CD4-positive, alpha-beta memory T cell (primary cell): ENCODE measurements at regions not wholly inside any gene's neighbourhood (a gene's known extent, or its start where the extent isn't known, plus 50 kb on each side); places are given as distances from the start of the nearest gene placed in this dataset.

Experiments used
- CTCF ChIA-PET: fragments of 350-600 bp; sonication (Branson Sonifier 250); formaldehyde crosslinking; loops from one replicate; lab custom pipeline; 2021; ENCODE audit warnings: inconsistent platforms; ENCODE audit not compliant: partially characterized antibody; lab: Charles Lee
- POLR2A ChIA-PET: fragments of 350-600 bp; sonication (Branson Sonifier 250); formaldehyde crosslinking; loops from one replicate; lab custom pipeline; 2021; ENCODE audit not compliant: partially characterized antibody; lab: Charles Lee
- DNase-seq, 5 donors: peaks; one replicate each; pipeline versions ENCODE4 v3.0.0 to v3.0.0-alpha.2; 2020 to 2022; ENCODE audit warnings: mixed read lengths in 1 of 5
- H3K27ac ChIP-seq: one replicate; pipeline ENCODE4 v1.7.0; 2013; ENCODE audit warnings: low read depth, low read length
- H3K27me3 ChIP-seq: 2 replicates; pipeline ENCODE4 v1.7.0; 2013; ENCODE audit warnings: mild to moderate bottlenecking, low read length, moderate library complexity; ENCODE audit not compliant: insufficient read depth
- H3K36me3 ChIP-seq: 2 replicates; pipeline ENCODE4 v1.7.0; 2013; ENCODE audit warnings: mild to moderate bottlenecking, low read length, moderate library complexity; ENCODE audit not compliant: insufficient read depth
- H3K4me1 ChIP-seq: 2 replicates; pipeline ENCODE4 v1.7.0; 2013; ENCODE audit warnings: mild to moderate bottlenecking, low read length, moderate library complexity; ENCODE audit not compliant: insufficient read depth
- H3K4me3 ChIP-seq, 2 donors: one replicate each; pipeline ENCODE4 v1.7.0; 2013; ENCODE audit warnings: low read length in 2 of 2, mild to moderate bottlenecking in 1 of 2
- H3K9me3 ChIP-seq, 2 donors: one replicate each; pipeline ENCODE4 v1.7.0; 2013; ENCODE audit warnings: low read length in 2 of 2, control low read depth in 1 of 2; ENCODE audit not compliant: control insufficient read depth in 1 of 2
- H3K27ac Mint-ChIP-seq, 7 donors: one replicate each; pipeline ENCODE4 v1.8.0; 2020 to 2021; ENCODE audit warnings: mixed read lengths in 7 of 7, mild to moderate bottlenecking in 6 of 7, inconsistent platforms in 3 of 7, moderate library complexity in 3 of 7
- H3K27me3 Mint-ChIP-seq, 2 donors: one replicate each; pipeline ENCODE4 v1.8.0; 2020 to 2021; ENCODE audit warnings: mixed read lengths in 2 of 2
- H3K36me3 Mint-ChIP-seq, 2 donors: one replicate each; pipeline ENCODE4 v1.8.0; 2020 to 2021; ENCODE audit warnings: mixed read lengths in 2 of 2, inconsistent platforms in 1 of 2, mild to moderate bottlenecking in 1 of 2
- H3K4me1 Mint-ChIP-seq, 4 donors: one replicate each; pipeline ENCODE4 v1.8.0; 2020 to 2021; ENCODE audit warnings: mixed read lengths in 4 of 4, mild to moderate bottlenecking in 1 of 4
- H3K4me3 Mint-ChIP-seq, 8 donors: one replicate each; pipeline ENCODE4 v1.8.0; 2020 to 2021; ENCODE audit warnings: mixed read lengths in 8 of 8, mild to moderate bottlenecking in 7 of 8, moderate library complexity in 6 of 8, inconsistent platforms in 3 of 8
- H3K9me3 Mint-ChIP-seq, 8 donors: one replicate each; pipeline ENCODE4 v1.8.0; 2020 to 2021; ENCODE audit warnings: mixed read lengths in 8 of 8, mild to moderate bottlenecking in 5 of 8, inconsistent platforms in 3 of 8, moderate library complexity in 1 of 8
- intact Hi-C: fragments of 100-400 bp; cut with micrococcal nuclease; formaldehyde crosslinking; loops from one replicate; pipeline ENCODE4 v1.15.1; 2023

DNA sequence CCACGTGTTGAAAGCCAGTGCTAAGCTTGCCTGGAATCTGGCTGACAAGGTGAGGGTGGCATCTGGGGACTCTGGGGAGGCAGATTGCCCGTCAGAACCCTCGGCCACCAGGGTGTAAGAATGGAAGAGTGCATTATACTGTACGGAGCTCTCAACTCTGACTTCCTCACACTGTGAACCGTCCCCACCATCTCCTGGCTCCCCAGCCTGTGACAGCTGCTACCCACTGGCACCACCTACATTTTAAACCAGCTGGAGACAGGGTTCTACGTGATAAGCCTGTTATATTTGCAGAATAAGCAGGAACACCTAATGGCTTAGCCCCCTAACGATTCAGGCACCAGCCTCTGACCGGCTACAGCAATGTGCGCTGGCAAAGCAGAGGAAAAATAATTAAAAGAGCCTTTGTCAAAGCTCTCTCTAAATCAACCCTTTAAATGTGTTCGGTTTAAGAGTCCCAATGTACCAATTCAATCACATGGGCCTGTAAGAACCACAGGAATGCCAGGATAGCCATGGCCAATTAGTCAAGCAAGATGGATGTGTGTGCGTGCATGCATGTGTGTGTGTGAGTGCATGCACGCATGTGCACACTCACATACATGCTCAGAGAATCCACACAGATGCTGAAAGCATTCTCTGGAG, 89.1 kb upstream of the TAB2 start:
- H3K36me3 Mint-ChIP-seq: peaks cover 0 to 13% of the 10 kb centered on the region in 2 donors
- intact Hi-C loops: no loop called here
- H3K27me3 Mint-ChIP-seq: no peaks in the 10 kb centered on the region
- Histone ChIP-seq H3K4me1 (peaks cover 19% of the 10 kb centered on the region), H3K36me3 (no peaks in the 10 kb centered on the region), H3K27me3 (no peaks in the 10 kb centered on the region), H3K4me3 (no peak overlapping the region), H3K27ac (no peak overlapping the region), H3K9me3 (no peaks in the 10 kb centered on the region)
- peak overlapping the region in 2 of 7 donors; percentile 45 to 79 for H3K27ac Mint-ChIP-seq
- no peak overlapping the region for H3K4me3 Mint-ChIP-seq
- DNase-seq: no peak
- ChIA-PET CTCF (no interaction called here), POLR2A (interaction anchor here (0.7 kb wide), 1 partner anchor 18 kb away, joined by 3 read pairs; no protein-coding TSS in a partner anchor)
- peaks cover 27 to 53% (median 41%) of the 10 kb centered on the region in 4 donors for H3K4me1 Mint-ChIP-seq
- H3K9me3 Mint-ChIP-seq: peaks cover 0 to 2% (median 0%) of the 10 kb centered on the region in 8 donors

GRCh38 chr6:149229096-149229495, 88.4 kb upstream of the TAB2 start:
- CTCF ChIA-PET: no interaction called here
- Histone ChIP-seq H3K4me3 (no peak overlapping the region), H3K4me1 (peaks cover 26% of the 10 kb centered on the region), H3K27ac (no peak overlapping the region), H3K36me3 (no peaks in the 10 kb centered on the region), H3K27me3 (no peaks in the 10 kb centered on the region), H3K9me3 (no peaks in the 10 kb centered on the region)
- DNase-seq: no peak
- Mint-ChIP-seq H3K9me3 (peaks cover 0 to 2% (median 0%) of the 10 kb centered on the region in 8 donors), H3K4me3 (no peak overlapping the region), H3K27me3 (no peaks in the 10 kb centered on the region), H3K36me3 (peaks cover 0 to 13% of the 10 kb centered on the region in 2 donors), H3K4me1 (peaks cover 31 to 57% (median 43%) of the 10 kb centered on the region in 4 donors), H3K27ac (no peak overlapping the region)
- intact Hi-C loops: no loop called here
- POLR2A ChIA-PET: no interaction called here

- CTCF ChIA-PET: interaction anchor here (1.0 to 2.7 kb wide), 5 partner anchors 8 to 201 kb away, joined by 3 to 11 read pairs (median 3); no protein-coding TSS in a partner anchor
- intact Hi-C loops: no loop called here
- Mint-ChIP-seq H3K27ac (peak overlapping the region in 3 of 7 donors; percentile 13 to 58 (median 44)), H3K9me3 (peaks cover 0 to 2% (median 0%) of the 10 kb centered on the region in 8 donors), H3K27me3 (no peaks in the 10 kb centered on the region), H3K4me1 (peaks cover 44 to 69% (median 58%) of the 10 kb centered on the region in 4 donors), H3K4me3 (peak overlapping the region in 1 of 8 donors; percentile 35), H3K36me3 (peaks cover 3 to 13% of the 10 kb centered on the region in 2 donors)
- Histone ChIP-seq H3K9me3 (no peaks in the 10 kb centered on the region), H3K36me3 (no peaks in the 10 kb centered on the region), H3K27me3 (no peaks in the 10 kb centered on the region), H3K4me1 (peaks cover 43% of the 10 kb centered on the region), H3K4me3 (no peak overlapping the region), H3K27ac (no peak overlapping the region)
- POLR2A ChIA-PET: interaction anchor here (1.1 to 2.7 kb wide), 7 partner anchors 17 to 253 kb away, joined by 3 to 13 read pairs (median 4); partner anchors contain the start of genes TAB2 and ZC3H12D
- DNase-seq: no peak
Measured at GRCh38 chr6:149230712-149231460, 86.6 kb upstream of the TAB2 start.

DNA sequence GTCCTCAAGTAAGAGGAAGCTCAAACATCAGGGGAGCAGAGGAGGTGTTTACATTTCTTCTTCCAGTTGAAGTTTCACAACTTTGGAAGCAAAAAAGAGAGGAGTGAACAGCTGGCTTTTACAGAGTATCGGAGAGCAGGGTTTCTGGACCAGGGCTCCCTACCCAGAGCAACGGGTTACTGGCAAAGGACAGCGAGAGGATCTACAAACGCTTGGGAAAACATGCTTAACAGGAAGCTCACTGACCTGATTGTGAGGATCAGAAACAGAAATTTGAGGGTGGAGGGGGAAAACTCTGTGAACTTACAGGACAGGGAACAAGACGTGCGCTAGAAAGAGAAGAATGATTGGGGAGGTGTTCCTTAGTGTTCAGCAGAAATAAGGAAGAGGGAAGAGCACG, 85.7 kb upstream of the TAB2 start:
- H3K4me1 ChIP-seq: peaks cover 43% of the 10 kb centered on the region
- CTCF ChIA-PET: interaction anchor here (1.0 to 2.7 kb wide), 6 partner anchors 9 to 200 kb away, joined by 3 to 11 read pairs (median 3); no protein-coding TSS in a partner anchor
- H3K27ac Mint-ChIP-seq: peak overlapping the region; percentile 27 to 99 (median 90)

DNA sequence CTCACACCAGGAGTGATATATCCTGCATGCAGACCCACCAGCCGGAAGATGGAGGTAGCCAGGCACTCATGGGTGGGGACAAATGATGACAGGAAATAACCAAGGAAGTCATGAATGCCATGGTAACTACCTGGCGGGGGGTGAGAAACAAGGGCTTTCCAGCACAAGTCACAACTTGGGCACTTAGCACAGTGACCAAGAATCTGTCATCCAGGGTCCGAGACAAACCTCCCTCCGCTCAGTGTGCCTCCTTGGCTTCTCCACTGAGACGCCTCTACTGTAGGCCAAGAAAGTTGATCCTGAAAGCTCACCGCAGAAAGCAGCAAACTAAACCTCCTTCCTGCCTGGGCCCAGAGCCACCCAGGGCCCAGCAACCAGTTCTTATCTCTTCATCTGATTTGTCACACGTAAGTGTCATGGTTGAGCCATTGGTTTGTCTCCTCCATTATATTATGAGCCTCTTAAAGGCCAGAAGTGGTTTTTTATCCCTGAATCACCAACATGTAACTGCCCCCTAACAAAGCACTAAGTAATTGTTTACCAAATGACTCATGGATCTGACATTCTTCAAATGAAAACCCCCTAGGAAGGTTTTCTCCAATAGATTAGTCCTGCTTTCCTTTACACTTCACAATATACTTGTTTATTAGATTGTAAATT, 84.3 kb upstream of the TAB2 start:
- H3K27ac Mint-ChIP-seq: peak overlapping the region; percentile 94 to 100 (median 98)
- POLR2A ChIA-PET: interaction anchor here (0.8 to 2.7 kb wide), 10 partner anchors 10 to 105 kb away, joined by 3 to 13 read pairs (median 4); partner anchors contain the start of gene TAB2

More for the DNA sequence above, 85.7 kb upstream of the TAB2 start:
- intact Hi-C loops: loop anchor here (2.0 kb wide), 1 partner anchor 91 kb away; no protein-coding TSS in a partner anchor
- POLR2A ChIA-PET: interaction anchor here (0.6 to 2.7 kb wide), 11 partner anchors 13 to 484 kb away, joined by 3 to 13 read pairs (median 4); partner anchors contain the start of genes TAB2 and ZC3H12D
- Histone ChIP-seq H3K27ac (no peak overlapping the region), H3K36me3 (no peaks in the 10 kb centered on the region), H3K27me3 (no peaks in the 10 kb centered on the region), H3K9me3 (no peaks in the 10 kb centered on the region), H3K4me3 (no peak overlapping the region)
- no peak for DNase-seq
- Mint-ChIP-seq H3K4me3 (peak overlapping the region in 7 of 8 donors; percentile 27 to 66 (median 57)), H3K9me3 (peaks cover 0 to 2% (median 0%) of the 10 kb centered on the region in 8 donors), H3K36me3 (peaks cover 3 to 8% of the 10 kb centered on the region in 2 donors), H3K27me3 (no peaks in the 10 kb centered on the region), H3K4me1 (peaks cover 45 to 66% (median 56%) of the 10 kb centered on the region in 4 donors)

More for the DNA sequence above, 84.3 kb upstream of the TAB2 start:
- no peaks in the 10 kb centered on the region for H3K27me3 Mint-ChIP-seq
- Histone ChIP-seq H3K4me1 (peaks cover 43% of the 10 kb centered on the region), H3K9me3 (no peaks in the 10 kb centered on the region), H3K36me3 (no peaks in the 10 kb centered on the region), H3K27me3 (no peaks in the 10 kb centered on the region), H3K27ac (peak overlapping the region; percentile 83), H3K4me3 (peak overlapping the region; percentile 2 to 18)
- intact Hi-C loops: loop anchor here (1.0 to 2.0 kb wide), 2 partner anchors 28 to 92 kb away; no protein-coding TSS in a partner anchor
- H3K4me1 Mint-ChIP-seq: peaks cover 44 to 68% (median 55%) of the 10 kb centered on the region in 4 donors
- DNase-seq: peak; percentile 57 to 78 (median 74)
- peaks cover 3% of the 10 kb centered on the region in 2 donors for H3K36me3 Mint-ChIP-seq
- peaks cover 0 to 5% (median 0%) of the 10 kb centered on the region in 8 donors for H3K9me3 Mint-ChIP-seq
- CTCF ChIA-PET: interaction anchor here (1.0 to 2.7 kb wide), 3 partner anchors 47 to 199 kb away, joined by 3 to 11 read pairs (median 3); no protein-coding TSS in a partner anchor
- peak overlapping the region; percentile 24 to 94 (median 82) for H3K4me3 Mint-ChIP-seq
